HL-60 (cell line): ENCODE measurements at regions not wholly inside any gene's neighbourhood (a gene's known extent, or its start where the extent isn't known, plus 50 kb on each side); places are given as distances from the start of the nearest gene placed in this dataset.

Experiments
- DNase-seq, 2 experiments: peaks; one replicate each; pipeline ENCODE4 v3.0.0-alpha.2; 2010 to 2020; ENCODE audit warnings: low read depth in 1 of 2, low spot score in 1 of 2
- H3K27ac ChIP-seq: fragments of 250-450 bp; sonication (Bioruptor Pico); replicated peaks from 2 replicates; pipeline ENCODE4 v1.5.1; 2020; ENCODE audit warnings: mild to moderate bottlenecking, moderate library complexity
- H3K27me3 ChIP-seq: fragments of 250-450 bp; sonication (Bioruptor Pico); 2 replicates; pipeline ENCODE4 v1.5.1; 2021; ENCODE audit warnings: mild to moderate bottlenecking, moderate library complexity; ENCODE audit not compliant: insufficient read depth, poor library complexity, severe bottlenecking
- H3K4me3 ChIP-seq: replicated peaks from 2 replicates; pipeline ENCODE4 v1.5.1; 2011; ENCODE audit warnings: mild to moderate bottlenecking, control low read depth, low read length; ENCODE audit not compliant: insufficient read depth
- CTCF ChIP-seq: IDR thresholded peaks from one replicate; pipeline ENCODE4 v1.5.1; 2011; ENCODE audit warnings: low read length, control low read depth, inconsistent platforms; ENCODE audit not compliant: insufficient read depth
- GABPA ChIP-seq: IDR thresholded peaks from 2 replicates; pipeline ENCODE4 v1.6.1; 2012; ENCODE audit warnings: low read depth
- POLR2AphosphoS5 ChIP-seq: IDR thresholded peaks from 2 replicates; pipeline ENCODE4 v1.6.1; 2012; ENCODE audit warnings: low read depth
- REST ChIP-seq: IDR thresholded peaks from 2 replicates; pipeline ENCODE4 v1.6.1; 2012; ENCODE audit warnings: low read depth; ENCODE audit not compliant: insufficient replicate concordance
- SPI1 ChIP-seq: IDR thresholded peaks from 2 replicates; pipeline ENCODE4 v1.6.1; 2012; ENCODE audit warnings: low read depth, mild to moderate bottlenecking, borderline replicate concordance

- no peak for DNase-seq
Observed at GRCh38 chr13:29709407-29710069, 114.0 kb upstream of the SLC7A1 start.

GRCh38 chr13:29707876-29708543, 112.5 kb upstream of the SLC7A1 start:
- no peak overlapping the region for H3K27ac ChIP-seq
- DNase-seq = peak; percentile 25 to 80
- H3K27me3 ChIP-seq = no peaks in the 10 kb centered on the region
- TF ChIP-seq GABPA (no peak), REST (no peak), CTCF (peak; percentile 86)
- H3K4me3 ChIP-seq = no peak overlapping the region

More at GRCh38 chr13:29709407-29710069, 114.0 kb upstream of the SLC7A1 start:
- Histone ChIP-seq H3K27me3 (no peaks in the 10 kb centered on the region), H3K4me3 (no peak overlapping the region), H3K27ac (no peak overlapping the region)
- no peak for TF ChIP-seq SPI1
- no peak for TF ChIP-seq POLR2AphosphoS5
- TF ChIP-seq REST = no peak
- TF ChIP-seq CTCF = no peak
- no peak for TF ChIP-seq GABPA

GRCh38 chr13:29706923-29707322, 111.4 kb upstream of the SLC7A1 start:
- DNase-seq = no peak
- no peak overlapping the region for H3K27ac ChIP-seq
- H3K27me3 ChIP-seq = no peaks in the 10 kb centered on the region
- TF ChIP-seq REST = no peak
- TF ChIP-seq GABPA = no peak
- no peak for TF ChIP-seq SPI1
- TF ChIP-seq CTCF = no peak
- TF ChIP-seq POLR2AphosphoS5 = no peak
- no peak overlapping the region for H3K4me3 ChIP-seq
